B cell (primary cell): ENCODE measurements at regions not wholly inside any gene's neighbourhood (a gene's known extent, or its start where the extent isn't known, plus 50 kb on each side); places are given as distances from the start of the nearest gene placed in this dataset.

Source experiments
- EZH2 ChIP-seq: IDR thresholded peaks from 2 replicates; pipeline ENCODE4 v1.6.1; 2012; ENCODE audit warnings: borderline replicate concordance, low read depth, mild to moderate bottlenecking, moderate library complexity, low read length; ENCODE audit not compliant: insufficient read depth, poor library complexity, severe bottlenecking
- TF ChIP-seq, protein P1 (sequence below): fragments of 200-600 bp; IDR thresholded peaks from one replicate; pipeline ENCODE4 v1.8.0; 2022; ENCODE audit warnings: antibody characterized with exemption, mild to moderate bottlenecking

- TF ChIP-seq, protein P1, sequence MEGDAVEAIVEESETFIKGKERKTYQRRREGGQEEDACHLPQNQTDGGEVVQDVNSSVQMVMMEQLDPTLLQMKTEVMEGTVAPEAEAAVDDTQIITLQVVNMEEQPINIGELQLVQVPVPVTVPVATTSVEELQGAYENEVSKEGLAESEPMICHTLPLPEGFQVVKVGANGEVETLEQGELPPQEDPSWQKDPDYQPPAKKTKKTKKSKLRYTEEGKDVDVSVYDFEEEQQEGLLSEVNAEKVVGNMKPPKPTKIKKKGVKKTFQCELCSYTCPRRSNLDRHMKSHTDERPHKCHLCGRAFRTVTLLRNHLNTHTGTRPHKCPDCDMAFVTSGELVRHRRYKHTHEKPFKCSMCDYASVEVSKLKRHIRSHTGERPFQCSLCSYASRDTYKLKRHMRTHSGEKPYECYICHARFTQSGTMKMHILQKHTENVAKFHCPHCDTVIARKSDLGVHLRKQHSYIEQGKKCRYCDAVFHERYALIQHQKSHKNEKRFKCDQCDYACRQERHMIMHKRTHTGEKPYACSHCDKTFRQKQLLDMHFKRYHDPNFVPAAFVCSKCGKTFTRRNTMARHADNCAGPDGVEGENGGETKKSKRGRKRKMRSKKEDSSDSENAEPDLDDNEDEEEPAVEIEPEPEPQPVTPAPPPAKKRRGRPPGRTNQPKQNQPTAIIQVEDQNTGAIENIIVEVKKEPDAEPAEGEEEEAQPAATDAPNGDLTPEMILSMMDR: no peak
- no peak for TF ChIP-seq EZH2
Observed at GRCh38 chr12:67068761-67069450, 200.3 kb upstream of the CAND1 start.
